ENCODE measurements at regions not wholly inside any gene's neighbourhood (a gene's known extent, or its start where the extent isn't known, plus 50 kb on each side); places are given as distances from the start of the nearest gene placed in this dataset.

GRCh38 chr10:4692206-4692605 is 133.8 kb upstream of the AKR1E2 start:
- H3K27ac ChIP-seq: no peak overlapping the region
- H3K36me3 ChIP-seq: no peaks in the 10 kb centered on the region
- H3K4me1 ChIP-seq (ENCODE audit: control insufficient read depth in 1 of 2, insufficient read depth in 1 of 2, low read depth in 1 of 2, low read length in 1 of 2): no peaks in the 10 kb centered on the region
- H3K9me3 ChIP-seq: no peaks in the 10 kb centered on the region
- no peak for TF ChIP-seq CTCF (IDR thresholded peaks at IDR 0.05)
- H3K4me3 ChIP-seq (ENCODE audit: low read depth in 1 of 2, low read length in 1 of 2): no peak overlapping the region
- no peaks in the 10 kb centered on the region for H3K27me3 ChIP-seq

GRCh38 chr10:4691776-4692175 is 134.2 kb upstream of the AKR1E2 start:
- H3K9me3 ChIP-seq: no peaks in the 10 kb centered on the region
- H3K4me3 ChIP-seq (ENCODE audit: low read depth in 1 of 2, low read length in 1 of 2): no peak overlapping the region
- no peaks in the 10 kb centered on the region for H3K4me1 ChIP-seq (ENCODE audit: control insufficient read depth in 1 of 2, insufficient read depth in 1 of 2, low read depth in 1 of 2, low read length in 1 of 2)
- no peaks in the 10 kb centered on the region for H3K27me3 ChIP-seq
- TF ChIP-seq CTCF (IDR thresholded peaks at IDR 0.05): no peak
- no peaks in the 10 kb centered on the region for H3K36me3 ChIP-seq
- H3K27ac ChIP-seq: no peak overlapping the region

GRCh38 chr10:4691301-4691700 is 134.7 kb upstream of the AKR1E2 start:
- Histone ChIP-seq H3K27ac (no peak overlapping the region), H3K4me3 (ENCODE audit: low read depth in 1 of 2, low read length in 1 of 2) (no peak overlapping the region)
- TF ChIP-seq CTCF (IDR thresholded peaks at IDR 0.05): no peak

GRCh38 chr10:4688601-4689000 is 137.4 kb upstream of the AKR1E2 start:
- no peaks in the 10 kb centered on the region for H3K9me3 ChIP-seq
- no peaks in the 10 kb centered on the region for H3K36me3 ChIP-seq
- H3K4me1 ChIP-seq (ENCODE audit: control insufficient read depth in 1 of 2, insufficient read depth in 1 of 2, low read depth in 1 of 2, low read length in 1 of 2): no peaks in the 10 kb centered on the region
- no peaks in the 10 kb centered on the region for H3K27me3 ChIP-seq
- H3K27ac ChIP-seq: no peak overlapping the region
- no peak overlapping the region for H3K4me3 ChIP-seq (ENCODE audit: low read depth in 1 of 2, low read length in 1 of 2)
- no peak for TF ChIP-seq CTCF (IDR thresholded peaks at IDR 0.05)

More at GRCh38 chr10:4691301-4691700, 134.7 kb upstream of the AKR1E2 start:
- Histone ChIP-seq H3K9me3 (no peaks in the 10 kb centered on the region), H3K36me3 (no peaks in the 10 kb centered on the region), H3K4me1 (ENCODE audit: control insufficient read depth in 1 of 2, insufficient read depth in 1 of 2, low read depth in 1 of 2, low read length in 1 of 2) (no peaks in the 10 kb centered on the region), H3K27me3 (no peaks in the 10 kb centered on the region)

- no peak overlapping the region for H3K27ac ChIP-seq
- no peaks in the 10 kb centered on the region for H3K4me1 ChIP-seq (ENCODE audit: control insufficient read depth in 1 of 2, insufficient read depth in 1 of 2, low read depth in 1 of 2, low read length in 1 of 2)
- TF ChIP-seq CTCF (IDR thresholded peaks at IDR 0.05): no peak
- H3K27me3 ChIP-seq: no peaks in the 10 kb centered on the region
- no peaks in the 10 kb centered on the region for H3K9me3 ChIP-seq
- H3K36me3 ChIP-seq: no peaks in the 10 kb centered on the region
- H3K4me3 ChIP-seq (ENCODE audit: low read depth in 1 of 2, low read length in 1 of 2): no peak overlapping the region
Measured at GRCh38 chr10:4688168-4688567, 137.8 kb upstream of the AKR1E2 start.

- no peak overlapping the region for H3K27ac ChIP-seq
- no peak for TF ChIP-seq CTCF (IDR thresholded peaks at IDR 0.05)
- H3K27me3 ChIP-seq: no peaks in the 10 kb centered on the region
- H3K4me1 ChIP-seq (ENCODE audit: control insufficient read depth in 1 of 2, insufficient read depth in 1 of 2, low read depth in 1 of 2, low read length in 1 of 2): no peaks in the 10 kb centered on the region
- H3K4me3 ChIP-seq (ENCODE audit: low read depth in 1 of 2, low read length in 1 of 2): no peak overlapping the region
- no peaks in the 10 kb centered on the region for H3K36me3 ChIP-seq
- no peaks in the 10 kb centered on the region for H3K9me3 ChIP-seq
Measured at GRCh38 chr10:4687397-4687796, 138.6 kb upstream of the AKR1E2 start.

All from neutrophil (primary cell).